HG03354 (cell line): ENCODE measurements at regions not wholly inside any gene's neighbourhood (a gene's known extent, or its start where the extent isn't known, plus 50 kb on each side); places are given as distances from the start of the nearest gene placed in this dataset.
"Not testable (repeated sequence)": the region's sequence is repeated elsewhere in the genome, so short reads cannot be mapped to it uniquely, and the experiment has no call there.

Source experiments
- ATAC-seq: cut with Tn5 transposase; IDR thresholded peaks from one replicate; pipeline ENCODE4 v1.9.1; 2021; ENCODE audit warnings: mild to moderate bottlenecking; ENCODE audit not compliant: unreplicated experiment, poor library complexity, severe bottlenecking

DNA sequence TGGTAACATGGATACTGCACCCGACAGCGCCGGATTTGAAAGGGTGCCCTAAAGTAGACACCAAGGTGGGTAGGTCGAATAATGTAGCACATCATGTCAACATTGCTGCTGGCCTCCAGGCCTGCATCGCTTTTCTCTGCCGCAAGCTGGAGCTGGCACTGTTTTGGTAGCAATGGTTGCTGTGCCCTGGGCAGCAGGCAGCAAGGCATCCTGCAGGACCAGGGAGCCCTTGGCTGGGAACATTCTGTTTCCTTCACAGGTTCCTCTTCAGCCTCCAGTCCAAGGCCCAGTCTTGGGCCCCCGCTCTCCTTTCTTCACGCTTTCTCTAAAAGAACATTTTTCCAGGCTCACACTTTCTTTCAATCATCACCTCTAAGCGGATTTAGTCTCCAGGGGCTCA, 365.8 kb upstream of the JARID2 start:
- ATAC-seq, result no peak

DNA sequence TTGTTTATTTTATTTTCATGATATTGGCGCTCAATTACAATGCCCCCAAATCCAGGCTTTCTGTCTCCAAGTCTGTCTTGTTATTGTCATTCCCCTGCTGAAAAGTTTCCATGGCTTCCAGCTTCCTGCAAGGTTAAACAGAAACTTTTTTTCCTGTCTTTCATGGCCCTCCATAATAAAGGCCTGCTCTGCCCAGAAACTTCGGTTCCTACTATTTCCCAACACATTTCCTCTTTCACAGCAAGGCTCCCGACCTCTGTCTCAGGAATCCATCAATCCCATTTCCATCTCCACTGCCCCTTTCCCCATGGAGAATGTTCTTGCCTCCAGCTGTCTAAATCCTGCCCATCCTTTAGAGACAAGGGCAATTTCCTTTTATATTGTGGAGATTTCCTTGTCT, 365.2 kb upstream of the JARID2 start:
- ATAC-seq, result no peak

- ATAC-seq, result no peak
Measured at GRCh38 chr6:14881398-14881797, 364.5 kb upstream of the JARID2 start.

DNA sequence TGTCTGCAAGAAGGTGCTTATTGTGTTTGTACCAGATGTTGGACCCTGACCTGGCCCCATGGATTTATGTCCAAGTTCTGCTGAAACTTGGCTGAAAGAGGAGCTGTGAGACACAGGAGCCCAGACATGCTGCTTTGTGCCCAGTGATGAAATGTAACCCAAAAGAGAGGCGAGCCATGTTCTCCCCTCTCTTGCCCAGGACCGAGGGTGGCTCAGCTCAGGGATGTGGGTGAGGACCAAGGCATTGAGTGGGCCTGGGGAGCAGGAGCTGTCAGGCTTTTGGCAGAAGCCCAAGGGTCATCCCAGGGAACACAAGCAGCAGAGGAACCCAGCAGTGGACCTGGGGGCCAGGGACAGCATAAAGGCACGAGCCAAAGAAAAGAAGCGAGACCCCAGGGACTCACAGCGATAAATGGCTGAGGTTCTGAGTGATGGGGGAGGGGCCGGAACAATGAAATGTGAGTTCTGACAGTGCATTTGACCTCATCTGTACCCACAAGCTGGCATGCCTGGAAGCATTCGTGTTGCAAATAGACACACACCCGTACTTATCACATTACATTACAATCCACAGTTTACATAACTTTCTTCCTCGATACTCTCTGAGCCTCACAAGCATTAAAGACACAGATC, 363.4 kb upstream of the JARID2 start:
- no peak for ATAC-seq

DNA sequence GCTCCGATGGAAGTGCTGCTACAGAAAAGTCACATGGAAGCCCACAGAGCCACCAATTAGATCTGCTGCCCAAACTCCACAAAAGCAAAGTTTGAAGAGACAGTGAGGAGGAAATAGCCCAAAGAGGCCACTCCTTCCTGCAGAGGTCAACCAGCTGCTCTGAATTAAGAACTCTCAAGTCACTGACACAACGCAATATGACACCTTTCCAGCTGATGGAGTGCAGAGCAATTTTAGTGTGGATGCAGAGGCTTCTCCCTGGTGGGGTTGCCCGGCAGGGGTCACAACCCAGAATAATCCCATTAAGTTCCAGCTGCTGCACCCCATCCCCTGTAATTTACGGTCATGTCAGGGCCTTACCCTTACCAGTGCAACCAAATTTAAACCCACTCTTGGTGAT, 361.9 kb upstream of the JARID2 start:
- ATAC-seq, result no peak

GRCh38 chr6:14885498-14885897, 360.4 kb upstream of the JARID2 start:
- ATAC-seq, result no peak

DNA sequence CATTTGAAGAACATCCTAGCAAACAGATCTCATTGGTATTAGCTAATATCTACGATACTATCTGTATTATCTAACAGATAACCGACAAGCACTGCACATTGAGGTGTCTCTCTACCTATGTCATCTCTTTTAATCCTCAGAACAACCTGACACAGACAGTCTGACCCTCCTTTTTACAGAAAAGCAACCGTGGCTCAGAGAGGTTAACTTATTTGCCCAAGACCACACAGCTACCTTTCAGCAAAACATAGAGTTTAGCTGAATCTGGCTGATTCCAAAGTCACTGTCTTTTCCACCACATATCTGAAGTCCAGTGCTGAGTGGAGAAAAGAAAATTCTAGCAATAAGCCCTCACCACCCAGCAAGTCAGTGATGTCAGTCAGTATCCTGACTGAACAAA, 358.7 kb upstream of the JARID2 start:
- ATAC-seq, result no peak

DNA sequence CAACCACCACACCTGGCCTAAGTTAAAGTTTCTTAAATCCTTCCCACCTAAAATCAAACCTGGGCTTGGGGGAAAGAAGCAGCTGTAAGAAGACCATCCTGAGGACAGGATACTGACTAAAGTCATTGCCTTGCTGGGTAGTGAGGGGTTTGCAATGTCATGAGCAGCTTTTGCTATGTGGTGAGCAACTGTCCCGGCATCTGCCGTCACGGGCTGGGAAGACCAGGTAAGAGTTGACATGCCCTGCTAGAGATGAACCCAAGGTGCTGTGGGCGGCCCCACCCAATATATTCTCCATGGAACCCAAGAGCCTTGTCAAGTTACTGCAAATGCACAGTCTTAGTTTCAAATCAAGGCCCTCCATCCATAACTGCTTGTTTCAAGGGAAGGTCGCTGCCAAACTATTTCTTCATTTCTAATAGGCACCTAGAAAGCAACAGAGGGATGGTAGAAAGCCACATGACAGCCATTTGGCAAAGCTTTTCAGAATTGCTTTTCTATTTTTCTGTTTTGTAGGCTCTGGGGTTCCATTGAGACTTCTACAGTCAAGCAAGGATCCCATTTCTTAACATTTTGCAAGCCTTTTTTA, 357.8 kb upstream of the JARID2 start:
- no peak for ATAC-seq

- ATAC-seq, result no peak
Measured at GRCh38 chr6:14888575-14889000, 357.3 kb upstream of the JARID2 start.

DNA sequence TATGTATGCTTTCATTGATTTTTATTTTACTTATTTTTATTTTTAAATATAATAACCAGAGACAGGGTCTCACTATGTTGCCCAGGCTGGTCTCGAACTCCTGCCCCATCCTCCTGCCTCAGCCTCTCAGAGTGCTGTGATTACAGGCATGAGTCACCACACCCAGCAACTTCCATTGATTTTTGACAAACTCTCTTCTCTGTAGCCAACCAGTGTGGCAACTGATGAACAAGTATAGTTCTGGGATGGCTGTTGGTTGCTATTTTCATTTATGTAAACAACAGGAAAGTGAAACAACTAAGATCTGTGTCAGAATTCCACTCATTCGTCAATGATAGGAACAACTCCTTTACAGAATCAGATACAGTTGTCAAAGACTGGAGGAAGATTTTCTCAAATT, 356.7 kb upstream of the JARID2 start:
- no peak for ATAC-seq

GRCh38 chr6:14889611-14890593, 356.0 kb upstream of the JARID2 start:
- no peak for ATAC-seq

- not testable (repeated sequence) for ATAC-seq
Measured at GRCh38 chr6:14891820-14892375, 354.0 kb upstream of the JARID2 start.

- no peak for ATAC-seq
Measured at GRCh38 chr6:14894105-14894504, 351.8 kb upstream of the JARID2 start.

DNA sequence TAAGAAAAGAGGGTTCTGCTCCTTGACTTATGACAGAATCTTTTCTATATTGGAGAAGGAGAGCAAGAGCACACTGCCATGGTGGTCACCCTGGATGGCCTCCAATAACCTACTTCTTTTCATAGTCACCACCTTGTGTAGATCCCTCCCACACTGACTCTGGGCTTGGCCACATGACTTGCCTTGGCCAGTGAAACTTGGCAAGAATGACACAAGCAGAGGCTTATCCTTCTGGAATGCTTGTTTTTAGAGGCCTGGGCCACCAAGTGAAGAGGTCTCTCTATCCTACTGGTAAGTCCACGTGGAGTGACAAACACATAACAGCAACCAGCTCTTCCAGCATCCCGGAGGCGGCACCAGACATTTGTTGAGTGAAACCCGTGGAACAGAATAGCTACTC, 349.4 kb upstream of the JARID2 start:
- no peak for ATAC-seq

- no peak for ATAC-seq
Measured at GRCh38 chr6:14897831-14898230, 348.0 kb upstream of the JARID2 start.

DNA sequence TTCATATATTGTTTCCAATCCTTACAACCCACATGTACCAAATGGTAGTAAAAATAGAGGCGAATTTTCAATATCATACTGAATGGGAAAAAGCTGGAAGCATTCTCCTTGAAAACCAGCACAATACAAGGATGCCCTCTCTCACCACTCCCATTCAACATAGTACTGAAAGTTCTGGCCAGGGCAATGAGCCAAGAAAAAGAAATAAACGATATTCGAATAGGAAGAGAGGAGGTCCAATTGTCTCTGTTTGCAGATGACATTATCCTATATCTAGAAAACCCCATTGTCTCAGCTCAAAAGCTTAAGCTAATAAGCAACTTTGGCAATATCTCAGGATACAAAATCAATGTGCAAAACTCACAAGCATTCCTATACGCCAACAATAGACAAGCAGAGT, 346.4 kb upstream of the JARID2 start:
- not testable (repeated sequence) for ATAC-seq

DNA sequence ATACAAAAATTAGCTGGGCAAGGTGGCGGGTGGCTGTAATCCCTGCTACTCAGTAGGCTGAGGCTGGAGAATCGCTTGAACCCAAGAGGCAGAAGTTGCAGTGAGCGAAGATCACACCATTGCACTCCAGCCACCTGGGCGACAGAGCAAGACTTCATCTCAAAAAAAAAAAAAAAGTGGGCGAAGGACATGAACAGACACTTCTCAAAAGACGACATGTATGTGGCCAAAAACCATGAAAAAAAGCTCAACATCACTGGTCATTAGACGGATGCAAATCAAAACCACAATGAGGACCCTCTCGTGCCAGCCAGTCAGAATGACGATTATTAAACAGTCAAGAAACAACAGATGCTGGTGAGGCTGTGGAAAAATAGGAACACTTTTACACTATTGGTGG, 344.9 kb upstream of the JARID2 start:
- ATAC-seq, result no peak

DNA sequence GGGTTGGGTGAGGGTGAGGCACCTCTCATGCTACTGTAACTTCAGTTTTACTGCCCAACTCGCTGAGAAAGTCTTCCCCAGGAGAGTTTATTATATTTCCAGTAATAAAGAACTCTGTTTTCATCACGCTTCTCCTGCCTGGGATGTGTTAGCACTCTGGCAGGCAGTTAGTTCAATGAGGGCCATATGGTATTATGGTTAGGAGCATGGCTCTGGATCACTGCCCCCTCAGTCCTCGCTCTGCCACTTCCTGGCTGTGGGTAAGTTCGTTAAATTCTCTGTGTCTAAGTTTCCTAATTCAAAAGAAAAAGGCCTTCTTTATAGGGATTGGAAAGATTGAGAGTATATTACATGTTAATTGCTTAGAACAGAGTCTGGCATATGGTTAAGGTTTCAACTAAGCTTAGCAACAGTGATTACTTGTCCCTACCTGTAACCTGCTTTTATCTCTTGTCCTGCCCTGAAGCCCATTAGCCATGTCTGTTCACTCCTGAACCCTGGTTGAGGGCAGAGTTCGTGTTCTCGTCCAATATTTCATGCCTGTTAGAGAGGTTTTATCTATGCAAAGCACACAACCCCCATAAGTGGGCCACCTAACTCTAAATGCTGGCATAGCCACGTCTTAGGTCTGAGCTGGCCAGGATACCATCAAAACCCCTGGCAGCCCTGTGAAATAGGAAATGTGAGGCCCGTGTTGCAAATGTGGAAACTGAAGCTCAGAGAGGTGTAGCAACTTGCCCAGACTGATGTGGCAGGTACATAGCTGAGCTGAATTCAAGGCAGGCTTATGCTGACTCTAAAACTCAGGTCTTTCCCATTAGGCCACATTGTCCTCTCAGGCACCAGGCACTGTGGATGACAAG, 342.5 kb upstream of the JARID2 start:
- ATAC-seq, result no peak

GRCh38 chr6:14905201-14905600, 340.7 kb upstream of the JARID2 start:
- ATAC-seq, result no peak

- ATAC-seq, result no peak
Measured at GRCh38 chr6:14906621-14907020, 339.2 kb upstream of the JARID2 start.
